ENCODE measurements at regions not wholly inside any gene's neighbourhood (a gene's known extent, or its start where the extent isn't known, plus 50 kb on each side); places are given as distances from the start of the nearest gene placed in this dataset.

DNA sequence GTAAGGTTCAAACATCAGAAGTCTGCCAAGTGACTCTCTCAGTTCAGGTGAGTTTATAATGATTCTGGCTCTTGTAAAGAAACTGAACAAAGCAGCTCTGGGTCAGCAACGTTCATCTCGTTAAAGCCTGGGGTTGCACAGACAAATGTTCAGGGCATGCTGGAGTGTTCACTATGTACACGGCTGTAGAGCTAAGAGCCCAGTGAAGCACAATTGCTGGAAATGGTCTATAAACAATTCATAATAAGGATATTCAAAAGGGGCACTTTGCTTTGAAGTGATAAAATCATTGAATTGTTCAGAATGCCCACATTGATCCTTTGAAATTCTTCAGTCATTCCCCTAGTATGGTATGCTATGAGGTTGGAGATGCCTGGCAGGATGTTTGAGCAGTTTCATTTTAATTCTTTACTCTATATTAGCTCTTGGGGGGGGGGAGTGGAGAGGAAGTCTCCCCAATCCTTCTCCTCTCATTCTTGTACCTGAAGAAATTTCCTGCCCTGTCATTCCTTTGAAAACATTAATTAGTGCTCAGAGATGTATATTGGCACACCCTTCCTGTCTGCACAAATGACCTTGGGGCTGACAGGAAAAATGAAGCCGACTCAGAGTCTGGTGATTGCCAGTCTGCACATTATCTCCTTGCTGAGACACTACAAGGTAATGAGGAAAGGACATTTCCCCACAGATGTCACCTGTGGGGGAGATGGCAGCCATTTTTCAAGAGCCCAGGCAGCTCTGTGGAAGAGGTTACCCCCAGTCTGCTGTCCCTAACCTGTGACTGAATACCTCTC is 145.5 kb downstream of the DLEU7 start (continued):
- TF ChIP-seq, protein P1, sequence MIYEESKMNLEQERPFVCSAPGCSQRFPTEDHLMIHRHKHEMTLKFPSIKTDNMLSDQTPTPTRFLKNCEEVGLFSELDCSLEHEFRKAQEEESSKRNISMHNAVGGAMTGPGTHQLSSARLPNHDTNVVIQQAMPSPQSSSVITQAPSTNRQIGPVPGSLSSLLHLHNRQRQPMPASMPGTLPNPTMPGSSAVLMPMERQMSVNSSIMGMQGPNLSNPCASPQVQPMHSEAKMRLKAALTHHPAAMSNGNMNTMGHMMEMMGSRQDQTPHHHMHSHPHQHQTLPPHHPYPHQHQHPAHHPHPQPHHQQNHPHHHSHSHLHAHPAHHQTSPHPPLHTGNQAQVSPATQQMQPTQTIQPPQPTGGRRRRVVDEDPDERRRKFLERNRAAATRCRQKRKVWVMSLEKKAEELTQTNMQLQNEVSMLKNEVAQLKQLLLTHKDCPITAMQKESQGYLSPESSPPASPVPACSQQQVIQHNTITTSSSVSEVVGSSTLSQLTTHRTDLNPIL (CRISPR knock-in tag; IDR thresholded peaks at IDR 0.05; ENCODE audit: low read depth), result no peak
- no peak for TF ChIP-seq ZNF565 (CRISPR knock-in tag; conservative IDR thresholded peaks at IDR 0.05; ENCODE audit: low read depth)
- TF ChIP-seq, protein P2, sequence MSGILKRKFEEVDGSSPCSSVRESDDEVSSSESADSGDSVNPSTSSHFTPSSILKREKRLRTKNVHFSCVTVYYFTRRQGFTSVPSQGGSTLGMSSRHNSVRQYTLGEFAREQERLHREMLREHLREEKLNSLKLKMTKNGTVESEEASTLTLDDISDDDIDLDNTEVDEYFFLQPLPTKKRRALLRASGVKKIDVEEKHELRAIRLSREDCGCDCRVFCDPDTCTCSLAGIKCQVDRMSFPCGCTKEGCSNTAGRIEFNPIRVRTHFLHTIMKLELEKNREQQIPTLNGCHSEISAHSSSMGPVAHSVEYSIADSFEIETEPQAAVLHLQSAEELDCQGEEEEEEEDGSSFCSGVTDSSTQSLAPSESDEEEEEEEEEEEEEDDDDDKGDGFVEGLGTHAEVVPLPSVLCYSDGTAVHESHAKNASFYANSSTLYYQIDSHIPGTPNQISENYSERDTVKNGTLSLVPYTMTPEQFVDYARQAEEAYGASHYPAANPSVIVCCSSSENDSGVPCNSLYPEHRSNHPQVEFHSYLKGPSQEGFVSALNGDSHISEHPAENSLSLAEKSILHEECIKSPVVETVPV (CRISPR knock-in tag; IDR thresholded peaks at IDR 0.05), result no peak
- TF ChIP-seq ARNTL (CRISPR knock-in tag; IDR thresholded peaks at IDR 0.05; ENCODE audit: borderline replicate concordance, low read depth), result no peak
- no peak for TF ChIP-seq TCF4 (CRISPR knock-in tag; IDR thresholded peaks at IDR 0.05; ENCODE audit: borderline replicate concordance)
- TF ChIP-seq SNAI2 (CRISPR knock-in tag; IDR thresholded peaks at IDR 0.05), result no peak
- no peak for TF ChIP-seq ZFP3 (CRISPR knock-in tag; IDR thresholded peaks at IDR 0.05)
- TF ChIP-seq CSDC2 (CRISPR knock-in tag; IDR thresholded peaks at IDR 0.05), result no peak
- no peak for TF ChIP-seq ZC3H10 (CRISPR knock-in tag; IDR thresholded peaks at IDR 0.05)
- TF ChIP-seq PPARA (CRISPR knock-in tag; IDR thresholded peaks at IDR 0.05; ENCODE audit: borderline replicate concordance), result no peak
- TF ChIP-seq, protein P3, sequence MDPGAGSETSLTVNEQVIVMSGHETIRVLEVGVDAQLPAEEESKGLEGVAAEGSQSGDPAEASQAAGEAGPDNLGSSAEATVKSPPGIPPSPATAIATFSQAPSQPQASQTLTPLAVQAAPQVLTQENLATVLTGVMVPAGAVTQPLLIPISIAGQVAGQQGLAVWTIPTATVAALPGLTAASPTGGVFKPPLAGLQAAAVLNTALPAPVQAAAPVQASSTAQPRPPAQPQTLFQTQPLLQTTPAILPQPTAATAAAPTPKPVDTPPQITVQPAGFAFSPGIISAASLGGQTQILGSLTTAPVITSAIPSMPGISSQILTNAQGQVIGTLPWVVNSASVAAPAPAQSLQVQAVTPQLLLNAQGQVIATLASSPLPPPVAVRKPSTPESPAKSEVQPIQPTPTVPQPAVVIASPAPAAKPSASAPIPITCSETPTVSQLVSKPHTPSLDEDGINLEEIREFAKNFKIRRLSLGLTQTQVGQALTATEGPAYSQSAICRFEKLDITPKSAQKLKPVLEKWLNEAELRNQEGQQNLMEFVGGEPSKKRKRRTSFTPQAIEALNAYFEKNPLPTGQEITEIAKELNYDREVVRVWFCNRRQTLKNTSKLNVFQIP (CRISPR knock-in tag; IDR thresholded peaks at IDR 0.05; ENCODE audit: borderline replicate concordance, low read depth), result no peak

DNA sequence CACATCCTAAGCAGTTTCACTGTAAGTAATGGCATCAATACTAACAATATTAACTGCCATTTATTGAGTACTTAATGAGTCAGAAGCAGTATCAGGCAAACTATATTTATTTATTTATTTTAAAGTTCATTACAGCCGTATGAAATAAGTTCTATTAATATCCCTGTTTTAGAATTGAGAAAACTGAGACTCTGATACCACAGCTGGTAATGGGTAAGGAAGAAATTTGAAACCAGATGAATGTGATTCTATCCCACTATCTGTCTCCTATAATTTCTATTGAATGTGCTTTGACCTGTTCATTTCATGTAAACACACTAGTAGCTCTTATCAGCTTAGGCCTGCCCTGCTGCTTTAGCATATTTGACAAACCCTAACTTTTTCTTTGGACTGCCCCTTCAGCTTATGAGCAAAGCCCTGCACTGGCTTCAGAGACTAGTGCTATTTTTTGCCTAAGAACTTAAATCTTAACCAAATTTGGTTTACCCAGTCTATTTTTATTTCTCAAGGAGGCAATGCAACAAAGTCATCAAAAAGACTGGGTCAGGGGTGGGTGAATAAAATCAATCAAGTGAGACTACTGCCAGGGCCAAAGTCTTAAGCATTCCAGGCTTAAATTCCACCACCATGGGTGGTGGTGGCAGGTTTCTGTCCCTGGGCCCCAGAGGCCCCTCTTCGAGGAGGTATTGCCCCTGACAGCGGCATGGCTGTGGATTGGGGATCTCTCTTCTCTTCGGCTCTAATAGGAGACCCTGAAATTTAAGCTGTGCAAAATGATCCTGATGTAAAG is 143.4 kb downstream of the DLEU7 start:
- TF ChIP-seq GLIS3 (CRISPR knock-in tag; IDR thresholded peaks at IDR 0.05), result no peak
- no peak for TF ChIP-seq ZFP30 (CRISPR knock-in tag; IDR thresholded peaks at IDR 0.05)
- no peak for TF ChIP-seq BACH2 (CRISPR knock-in tag; IDR thresholded peaks at IDR 0.05; ENCODE audit: borderline replicate concordance)
- no peak for TF ChIP-seq TCF4 (CRISPR knock-in tag; IDR thresholded peaks at IDR 0.05; ENCODE audit: borderline replicate concordance)
- TF ChIP-seq, protein P2 (CRISPR knock-in tag; IDR thresholded peaks at IDR 0.05), result no peak
- no peak for TF ChIP-seq SNAI2 (CRISPR knock-in tag; IDR thresholded peaks at IDR 0.05)
- TF ChIP-seq ZNF8 (CRISPR knock-in tag; IDR thresholded peaks at IDR 0.05), result no peak
- TF ChIP-seq, protein P4, sequence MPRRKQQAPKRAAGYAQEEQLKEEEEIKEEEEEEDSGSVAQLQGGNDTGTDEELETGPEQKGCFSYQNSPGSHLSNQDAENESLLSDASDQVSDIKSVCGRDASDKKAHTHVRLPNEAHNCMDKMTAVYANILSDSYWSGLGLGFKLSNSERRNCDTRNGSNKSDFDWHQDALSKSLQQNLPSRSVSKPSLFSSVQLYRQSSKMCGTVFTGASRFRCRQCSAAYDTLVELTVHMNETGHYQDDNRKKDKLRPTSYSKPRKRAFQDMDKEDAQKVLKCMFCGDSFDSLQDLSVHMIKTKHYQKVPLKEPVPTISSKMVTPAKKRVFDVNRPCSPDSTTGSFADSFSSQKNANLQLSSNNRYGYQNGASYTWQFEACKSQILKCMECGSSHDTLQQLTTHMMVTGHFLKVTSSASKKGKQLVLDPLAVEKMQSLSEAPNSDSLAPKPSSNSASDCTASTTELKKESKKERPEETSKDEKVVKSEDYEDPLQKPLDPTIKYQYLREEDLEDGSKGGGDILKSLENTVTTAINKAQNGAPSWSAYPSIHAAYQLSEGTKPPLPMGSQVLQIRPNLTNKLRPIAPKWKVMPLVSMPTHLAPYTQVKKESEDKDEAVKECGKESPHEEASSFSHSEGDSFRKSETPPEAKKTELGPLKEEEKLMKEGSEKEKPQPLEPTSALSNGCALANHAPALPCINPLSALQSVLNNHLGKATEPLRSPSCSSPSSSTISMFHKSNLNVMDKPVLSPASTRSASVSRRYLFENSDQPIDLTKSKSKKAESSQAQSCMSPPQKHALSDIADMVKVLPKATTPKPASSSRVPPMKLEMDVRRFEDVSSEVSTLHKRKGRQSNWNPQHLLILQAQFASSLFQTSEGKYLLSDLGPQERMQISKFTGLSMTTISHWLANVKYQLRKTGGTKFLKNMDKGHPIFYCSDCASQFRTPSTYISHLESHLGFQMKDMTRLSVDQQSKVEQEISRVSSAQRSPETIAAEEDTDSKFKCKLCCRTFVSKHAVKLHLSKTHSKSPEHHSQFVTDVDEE (CRISPR knock-in tag; IDR thresholded peaks at IDR 0.05), result no peak
- TF ChIP-seq, protein P3 (CRISPR knock-in tag; IDR thresholded peaks at IDR 0.05; ENCODE audit: borderline replicate concordance, low read depth), result no peak
- TF ChIP-seq ZC3H10 (CRISPR knock-in tag; IDR thresholded peaks at IDR 0.05), result no peak
- no peak for TF ChIP-seq ZFP3 (CRISPR knock-in tag; IDR thresholded peaks at IDR 0.05)
- TF ChIP-seq ARNTL (CRISPR knock-in tag; IDR thresholded peaks at IDR 0.05; ENCODE audit: borderline replicate concordance, low read depth), result no peak
- TF ChIP-seq ESRRG (CRISPR knock-in tag; IDR thresholded peaks at IDR 0.05), result no peak
- TF ChIP-seq, protein P1 (CRISPR knock-in tag; IDR thresholded peaks at IDR 0.05; ENCODE audit: low read depth), result no peak
- TF ChIP-seq, protein P5, sequence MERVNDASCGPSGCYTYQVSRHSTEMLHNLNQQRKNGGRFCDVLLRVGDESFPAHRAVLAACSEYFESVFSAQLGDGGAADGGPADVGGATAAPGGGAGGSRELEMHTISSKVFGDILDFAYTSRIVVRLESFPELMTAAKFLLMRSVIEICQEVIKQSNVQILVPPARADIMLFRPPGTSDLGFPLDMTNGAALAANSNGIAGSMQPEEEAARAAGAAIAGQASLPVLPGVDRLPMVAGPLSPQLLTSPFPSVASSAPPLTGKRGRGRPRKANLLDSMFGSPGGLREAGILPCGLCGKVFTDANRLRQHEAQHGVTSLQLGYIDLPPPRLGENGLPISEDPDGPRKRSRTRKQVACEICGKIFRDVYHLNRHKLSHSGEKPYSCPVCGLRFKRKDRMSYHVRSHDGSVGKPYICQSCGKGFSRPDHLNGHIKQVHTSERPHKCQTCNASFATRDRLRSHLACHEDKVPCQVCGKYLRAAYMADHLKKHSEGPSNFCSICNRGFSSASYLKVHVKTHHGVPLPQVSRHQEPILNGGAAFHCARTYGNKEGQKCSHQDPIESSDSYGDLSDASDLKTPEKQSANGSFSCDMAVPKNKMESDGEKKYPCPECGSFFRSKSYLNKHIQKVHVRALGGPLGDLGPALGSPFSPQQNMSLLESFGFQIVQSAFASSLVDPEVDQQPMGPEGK (CRISPR knock-in tag; IDR thresholded peaks at IDR 0.05; ENCODE audit: borderline replicate concordance), result no peak
- TF ChIP-seq ISL1 (CRISPR knock-in tag; IDR thresholded peaks at IDR 0.05), result no peak
- ATAC-seq, result peak; percentile 84

All from SK-N-SH treated with all-trans-retinoic acid at 6 μM for 48 hours (cell line).